ENCODE measurements at regions not wholly inside any gene's neighbourhood (a gene's known extent, or its start where the extent isn't known, plus 50 kb on each side); places are given as distances from the start of the nearest gene placed in this dataset.

GRCh38 chr1:195604287-195604686 lies 1004.0 kb downstream of the KCNT2 start:
- TF ChIP-seq, protein P1, sequence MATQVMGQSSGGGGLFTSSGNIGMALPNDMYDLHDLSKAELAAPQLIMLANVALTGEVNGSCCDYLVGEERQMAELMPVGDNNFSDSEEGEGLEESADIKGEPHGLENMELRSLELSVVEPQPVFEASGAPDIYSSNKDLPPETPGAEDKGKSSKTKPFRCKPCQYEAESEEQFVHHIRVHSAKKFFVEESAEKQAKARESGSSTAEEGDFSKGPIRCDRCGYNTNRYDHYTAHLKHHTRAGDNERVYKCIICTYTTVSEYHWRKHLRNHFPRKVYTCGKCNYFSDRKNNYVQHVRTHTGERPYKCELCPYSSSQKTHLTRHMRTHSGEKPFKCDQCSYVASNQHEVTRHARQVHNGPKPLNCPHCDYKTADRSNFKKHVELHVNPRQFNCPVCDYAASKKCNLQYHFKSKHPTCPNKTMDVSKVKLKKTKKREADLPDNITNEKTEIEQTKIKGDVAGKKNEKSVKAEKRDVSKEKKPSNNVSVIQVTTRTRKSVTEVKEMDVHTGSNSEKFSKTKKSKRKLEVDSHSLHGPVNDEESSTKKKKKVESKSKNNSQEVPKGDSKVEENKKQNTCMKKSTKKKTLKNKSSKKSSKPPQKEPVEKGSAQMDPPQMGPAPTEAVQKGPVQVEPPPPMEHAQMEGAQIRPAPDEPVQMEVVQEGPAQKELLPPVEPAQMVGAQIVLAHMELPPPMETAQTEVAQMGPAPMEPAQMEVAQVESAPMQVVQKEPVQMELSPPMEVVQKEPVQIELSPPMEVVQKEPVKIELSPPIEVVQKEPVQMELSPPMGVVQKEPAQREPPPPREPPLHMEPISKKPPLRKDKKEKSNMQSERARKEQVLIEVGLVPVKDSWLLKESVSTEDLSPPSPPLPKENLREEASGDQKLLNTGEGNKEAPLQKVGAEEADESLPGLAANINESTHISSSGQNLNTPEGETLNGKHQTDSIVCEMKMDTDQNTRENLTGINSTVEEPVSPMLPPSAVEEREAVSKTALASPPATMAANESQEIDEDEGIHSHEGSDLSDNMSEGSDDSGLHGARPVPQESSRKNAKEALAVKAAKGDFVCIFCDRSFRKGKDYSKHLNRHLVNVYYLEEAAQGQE (IDR thresholded peaks at IDR 0.05; ENCODE audit: insufficient read depth in 1 of 2, low read depth in 2 of 2, low read length in 2 of 2): no peak
- TF ChIP-seq POLR2AphosphoS5 (IDR thresholded peaks at IDR 0.05; ENCODE audit: low read depth, low read length): no peak
